T-cell (primary cell): ENCODE measurements at regions not wholly inside any gene's neighbourhood (a gene's known extent, or its start where the extent isn't known, plus 50 kb on each side); places are given as distances from the start of the nearest gene placed in this dataset.

Experiments used
- ATAC-seq, 4 experiments: fragments of 200-7000 bp in 3 of 4; fragments of 150-1000 bp in 1 of 4; cut with Tn5 transposase; replicated peaks in 1 of 4; 1 replicate in 3 of 4; 2 replicates in 1 of 4; pipeline ENCODE4 v1.10.0; 2021; ENCODE audit warnings: moderate library complexity in 3 of 4, mild to moderate bottlenecking in 2 of 4, moderate number of reproducible peaks in 1 of 4
- CTCF ChIA-PET, 2 donors: fragments of 300-600 bp; sonication (Branson Sonifier 250); formaldehyde crosslinking; loops; one replicate each; lab custom pipeline; 2022; ENCODE audit warnings: antibody characterized with exemption in 2 of 2; lab: Charles Lee
- POLR2A ChIA-PET, 2 donors: fragments of 300-600 bp; sonication (Branson Sonifier 250); formaldehyde crosslinking; loops; one replicate each; lab custom pipeline; 2022; ENCODE audit warnings: antibody characterized with exemption in 2 of 2; lab: Charles Lee
- DNase-seq, 35 experiments: peaks; one replicate each; pipeline versions ENCODE4 v3.0.0 to v3.0.0-alpha.2; 2013 to 2023
- H3K27ac ChIP-seq: one replicate; pipeline ENCODE4 v1.5.1; 2013; ENCODE audit warnings: low read length
- H3K27me3 ChIP-seq, 2 experiments: replicated peaks in 1 of 2; 1 replicate in 1 of 2; 2 replicates in 1 of 2; pipeline versions ENCODE4 v1.6.1 to v1.7.0; 2013; ENCODE audit warnings: low read length in 1 of 2, mixed read lengths in 1 of 2; ENCODE audit not compliant: control insufficient read depth in 2 of 2, insufficient read depth in 2 of 2; ENCODE audit errors: extremely low read depth in 1 of 2
- H3K36me3 ChIP-seq, 2 donors: 1 replicate in 1 of 2; 2 replicates in 1 of 2; pipeline versions ENCODE4 v1.6.1 to v1.7.0; 2013; ENCODE audit warnings: low read length in 1 of 2; ENCODE audit not compliant: control insufficient read depth in 2 of 2, insufficient read depth in 1 of 2; ENCODE audit errors: extremely low read depth in 1 of 2
- H3K4me1 ChIP-seq, 2 experiments: 1 replicate in 1 of 2; 2 replicates in 1 of 2; pipeline versions ENCODE4 v1.6.1 to v1.7.0; 2013; ENCODE audit warnings: low read length in 2 of 2, mixed read lengths in 1 of 2; ENCODE audit not compliant: insufficient read depth in 2 of 2, control insufficient read depth in 1 of 2; ENCODE audit errors: extremely low read depth in 1 of 2
- H3K4me3 ChIP-seq, 2 donors: 1 replicate in 1 of 2; 2 replicates in 1 of 2; pipeline versions ENCODE4 v1.5.1 to v1.7.0; 2013; ENCODE audit warnings: mild to moderate bottlenecking in 2 of 2, low read length in 1 of 2, moderate library complexity in 1 of 2; ENCODE audit not compliant: control insufficient read depth in 1 of 2; ENCODE audit errors: extremely low read depth in 1 of 2
- H3K9me3 ChIP-seq: 2 replicates; pipeline ENCODE4 v1.7.0; 2013
- H3K27ac Mint-ChIP-seq, 2 donors: one replicate each; pipeline ENCODE4 v1.8.0; 2020 to 2021; ENCODE audit warnings: mild to moderate bottlenecking in 2 of 2, mixed read lengths in 2 of 2
- H3K27me3 Mint-ChIP-seq, 2 donors: one replicate each; pipeline ENCODE4 v1.8.0; 2021 to 2022; ENCODE audit warnings: mixed read lengths in 2 of 2
- H3K36me3 Mint-ChIP-seq: one replicate; pipeline ENCODE4 v1.8.0; 2021; ENCODE audit warnings: mixed read lengths
- H3K4me1 Mint-ChIP-seq, 3 donors: one replicate each; pipeline ENCODE4 v1.8.0; 2020 to 2022; ENCODE audit warnings: mixed read lengths in 3 of 3, mild to moderate bottlenecking in 1 of 3
- H3K4me3 Mint-ChIP-seq, 3 donors: one replicate each; pipeline ENCODE4 v1.8.0; 2020 to 2022; ENCODE audit warnings: mild to moderate bottlenecking in 3 of 3, mixed read lengths in 3 of 3, moderate library complexity in 3 of 3
- H3K9me3 Mint-ChIP-seq, 3 donors: one replicate each; pipeline ENCODE4 v1.8.0; 2020 to 2022; ENCODE audit warnings: mixed read lengths in 3 of 3
- WGBS: methylation state at CpG from one replicate; pipeline ENCODE4 v1.1.5; 2013; ENCODE audit warnings: missing lambda C conversion rate; ENCODE audit not compliant: insufficient coverage; 5-methylcytosine and 5-hydroxymethylcytosine counted together

GRCh38 chr3:194937882-194938321, 252.2 kb downstream of the FAM43A start:
- Histone ChIP-seq H3K4me1 (no peaks in the 10 kb centered on the region), H3K27me3 (peaks cover 0 to 39% of the 10 kb centered on the region in 2 experiments), H3K36me3 (no peaks in the 10 kb centered on the region), H3K9me3 (no peaks in the 10 kb centered on the region), H3K27ac (no peak overlapping the region), H3K4me3 (no peak overlapping the region)
- POLR2A ChIA-PET: no interaction called here
- Mint-ChIP-seq H3K4me3 (no peak overlapping the region), H3K27me3 (peaks cover 13 to 16% of the 10 kb centered on the region in 2 donors), H3K36me3 (no peaks in the 10 kb centered on the region), H3K4me1 (no peaks in the 10 kb centered on the region), H3K27ac (no peak overlapping the region), H3K9me3 (no peaks in the 10 kb centered on the region)
- 83% methylated on average over 7 of the region's 7 CpGs for WGBS
- DNase-seq: no peak
- ATAC-seq: no peak
- CTCF ChIA-PET: no interaction called here

GRCh38 chr3:194938845-194939531, 253.3 kb downstream of the FAM43A start:
- Mint-ChIP-seq H3K4me1 (no peaks in the 10 kb centered on the region), H3K4me3 (no peak overlapping the region), H3K36me3 (no peaks in the 10 kb centered on the region), H3K9me3 (no peaks in the 10 kb centered on the region), H3K27me3 (peaks cover 10 to 16% of the 10 kb centered on the region in 2 donors), H3K27ac (no peak overlapping the region)
- Histone ChIP-seq H3K9me3 (no peaks in the 10 kb centered on the region), H3K36me3 (no peaks in the 10 kb centered on the region), H3K27ac (no peak overlapping the region), H3K27me3 (peaks cover 0 to 42% of the 10 kb centered on the region in 2 experiments), H3K4me1 (no peaks in the 10 kb centered on the region), H3K4me3 (no peak overlapping the region)
- POLR2A ChIA-PET: no interaction called here
- DNase-seq (no peak), ATAC-seq (no peak)
- WGBS: 93% methylated on average over 3 of the region's 8 CpGs
- CTCF ChIA-PET: no interaction called here

DNA sequence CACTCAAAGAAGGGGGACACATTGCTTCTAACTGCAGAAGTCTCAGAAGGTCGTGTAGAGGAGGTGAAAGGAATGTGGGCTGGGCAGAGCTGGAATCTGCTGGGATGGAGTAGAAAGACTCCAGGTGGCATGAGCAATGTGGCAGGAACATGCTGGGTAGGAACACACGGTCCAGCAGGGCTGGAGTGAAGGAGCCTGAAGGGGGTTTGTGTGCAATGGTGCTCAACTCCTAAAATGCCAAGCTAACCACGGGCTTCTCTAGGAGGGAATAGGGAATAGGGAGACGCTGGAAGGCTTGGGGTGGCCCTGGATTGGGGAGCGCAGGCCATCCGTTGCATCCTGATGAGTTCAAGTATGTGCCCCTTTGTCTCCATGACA, 253.8 kb downstream of the FAM43A start:
- Histone ChIP-seq H3K27me3 (peaks cover 0 to 44% of the 10 kb centered on the region in 2 experiments), H3K27ac (no peak overlapping the region), H3K4me1 (no peaks in the 10 kb centered on the region), H3K4me3 (no peak overlapping the region), H3K9me3 (no peaks in the 10 kb centered on the region), H3K36me3 (no peaks in the 10 kb centered on the region)
- DNase-seq: no peak
- POLR2A ChIA-PET: no interaction called here
- Mint-ChIP-seq H3K36me3 (no peaks in the 10 kb centered on the region), H3K4me3 (no peak overlapping the region), H3K27me3 (peaks cover 10 to 16% of the 10 kb centered on the region in 2 donors), H3K9me3 (no peaks in the 10 kb centered on the region), H3K4me1 (no peaks in the 10 kb centered on the region), H3K27ac (no peak overlapping the region)
- no peak for ATAC-seq
- CTCF ChIA-PET: no interaction called here
- 66% methylated on average over 6 of the region's 6 CpGs for WGBS

GRCh38 chr3:194939949-194940770, 254.5 kb downstream of the FAM43A start:
- POLR2A ChIA-PET: no interaction called here
- Mint-ChIP-seq H3K27ac (no peak overlapping the region), H3K4me1 (no peaks in the 10 kb centered on the region), H3K36me3 (no peaks in the 10 kb centered on the region), H3K9me3 (no peaks in the 10 kb centered on the region), H3K4me3 (no peak overlapping the region), H3K27me3 (peaks cover 10 to 16% of the 10 kb centered on the region in 2 donors)
- Histone ChIP-seq H3K27me3 (peaks cover 0 to 46% of the 10 kb centered on the region in 2 experiments), H3K4me1 (no peaks in the 10 kb centered on the region), H3K4me3 (no peak overlapping the region), H3K27ac (no peak overlapping the region), H3K36me3 (no peaks in the 10 kb centered on the region), H3K9me3 (no peaks in the 10 kb centered on the region)
- ATAC-seq: no peak
- no peak for DNase-seq
- CTCF ChIA-PET: no interaction called here
- 81% methylated on average over 11 of the region's 17 CpGs for WGBS

DNA sequence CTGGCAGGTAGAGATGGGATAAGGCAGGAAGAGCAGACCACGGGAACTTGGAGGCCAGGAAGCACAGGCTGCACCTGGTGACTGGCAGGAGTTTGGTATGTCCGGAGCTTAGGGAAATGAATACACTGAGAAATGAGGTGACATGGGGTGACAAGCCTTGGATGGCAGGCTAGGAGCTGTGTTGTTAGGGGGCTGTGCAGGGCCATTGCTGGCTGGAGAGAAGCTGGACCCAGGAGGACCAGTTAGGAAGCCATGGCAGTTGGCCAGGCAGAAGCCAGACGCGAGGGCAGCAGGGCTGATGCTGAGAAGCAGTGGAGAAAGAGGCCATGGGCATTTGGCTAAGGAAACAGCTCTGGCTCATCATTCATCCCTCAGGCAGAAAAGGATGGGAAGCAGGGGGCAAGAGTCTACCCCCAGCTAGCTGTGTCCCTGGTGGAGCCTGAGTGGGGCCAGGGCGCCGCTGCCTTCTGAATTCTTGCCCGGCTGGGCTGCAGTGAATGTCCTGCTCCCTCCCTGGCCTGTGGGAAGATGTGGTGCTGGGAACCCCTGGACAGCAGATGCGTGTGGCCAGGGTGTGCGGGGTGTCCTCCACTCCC, 255.8 kb downstream of the FAM43A start:
- H3K27ac ChIP-seq: no peak overlapping the region
- Mint-ChIP-seq H3K4me1 (no peaks in the 10 kb centered on the region), H3K9me3 (no peaks in the 10 kb centered on the region), H3K4me3 (no peak overlapping the region), H3K27me3 (peaks cover 10 to 16% of the 10 kb centered on the region in 2 donors), H3K27ac (no peak overlapping the region), H3K36me3 (no peaks in the 10 kb centered on the region)
- H3K4me3 ChIP-seq: no peak overlapping the region
- ATAC-seq (no peak), DNase-seq (no peak)
- POLR2A ChIA-PET: no interaction called here
- 71% methylated on average over 4 of the region's 9 CpGs for WGBS
- no peaks in the 10 kb centered on the region for H3K4me1 ChIP-seq
- H3K9me3 ChIP-seq: no peaks in the 10 kb centered on the region
- H3K36me3 ChIP-seq: no peaks in the 10 kb centered on the region
- H3K27me3 ChIP-seq: peaks cover 0 to 53% of the 10 kb centered on the region in 2 experiments
- CTCF ChIA-PET: no interaction called here

GRCh38 chr3:194941956-194942511, 256.4 kb downstream of the FAM43A start:
- Mint-ChIP-seq H3K4me1 (no peaks in the 10 kb centered on the region), H3K4me3 (no peak overlapping the region), H3K27ac (no peak overlapping the region), H3K9me3 (no peaks in the 10 kb centered on the region), H3K27me3 (peaks cover 10 to 16% of the 10 kb centered on the region in 2 donors), H3K36me3 (no peaks in the 10 kb centered on the region)
- ChIA-PET CTCF (no interaction called here), POLR2A (no interaction called here)
- Histone ChIP-seq H3K9me3 (no peaks in the 10 kb centered on the region), H3K36me3 (no peaks in the 10 kb centered on the region), H3K27me3 (peaks cover 0 to 53% of the 10 kb centered on the region in 2 experiments), H3K27ac (no peak overlapping the region), H3K4me3 (no peak overlapping the region), H3K4me1 (no peaks in the 10 kb centered on the region)
- 67% methylated on average over 2 of the region's 9 CpGs for WGBS
- DNase-seq: no peak
- ATAC-seq: no peak
